GM06990 (cell line): ENCODE measurements at regions not wholly inside any gene's neighbourhood (a gene's known extent, or its start where the extent isn't known, plus 50 kb on each side); places are given as distances from the start of the nearest gene placed in this dataset.

Experiments used
- DNase-seq: peaks from one replicate; pipeline ENCODE4 v3.0.0-alpha.2; 2011; ENCODE audit not compliant: insufficient read length; ENCODE audit errors: extremely low read depth
- H3K27me3 ChIP-seq: replicated peaks from 2 replicates; pipeline ENCODE4 v1.6.0; 2011; ENCODE audit warnings: low read length; ENCODE audit not compliant: control insufficient read depth, insufficient read depth
- H3K36me3 ChIP-seq: 2 replicates; pipeline ENCODE4 v1.5.1; 2011; ENCODE audit warnings: low read length; ENCODE audit not compliant: control insufficient read depth, insufficient read depth
- H3K4me3 ChIP-seq: replicated peaks from 2 replicates; pipeline ENCODE4 v1.5.1; 2011; ENCODE audit warnings: low read depth, mild to moderate bottlenecking, control low read depth, low read length
- CTCF ChIP-seq: IDR thresholded peaks from 2 replicates; pipeline ENCODE4 v1.5.1; 2011; ENCODE audit warnings: low read length, control low read depth, mild to moderate bottlenecking, inconsistent platforms; ENCODE audit not compliant: insufficient read depth, poor library complexity, severe bottlenecking

DNA sequence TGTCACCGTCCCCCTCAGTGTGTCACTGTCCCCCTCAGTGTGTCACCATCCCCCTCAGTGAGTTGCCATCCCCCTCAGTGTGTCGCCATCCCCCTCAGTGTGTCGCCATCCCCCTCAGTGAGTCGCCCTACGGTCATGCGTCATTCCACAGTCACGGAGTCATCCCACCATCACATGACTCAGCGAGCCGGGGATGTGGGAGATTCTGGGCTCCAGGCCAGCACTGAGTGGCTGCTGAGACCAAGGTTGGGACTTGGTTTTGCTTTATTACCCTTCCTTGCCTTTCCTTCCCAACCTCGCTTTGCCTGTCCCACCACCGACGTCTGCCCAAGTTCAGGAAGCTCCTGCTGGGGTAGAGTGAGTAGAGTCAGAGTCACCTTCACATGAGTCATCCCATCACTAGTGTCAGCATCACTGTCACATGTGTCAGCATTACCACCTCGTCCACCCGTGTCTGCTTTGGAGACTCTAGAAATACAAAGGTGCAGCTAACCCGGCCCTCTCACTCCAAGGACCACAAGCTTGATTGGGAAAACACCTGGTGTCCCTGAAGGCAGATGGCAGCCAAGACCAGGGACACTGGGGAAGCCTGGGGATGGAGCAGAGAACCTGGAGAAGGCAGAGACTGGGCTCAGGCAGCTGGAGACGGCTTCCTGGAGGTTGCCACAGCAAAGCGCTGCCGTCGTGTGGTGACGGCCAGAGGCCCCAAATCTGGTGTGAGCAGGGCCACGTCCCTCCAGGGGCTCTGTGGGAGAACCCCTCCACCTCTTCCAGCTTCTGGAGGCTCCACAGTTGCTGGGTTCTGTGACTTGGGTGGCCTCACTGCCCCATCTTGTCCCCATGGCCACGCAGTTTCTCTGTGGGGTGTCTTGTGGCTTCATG lies 485.2 kb upstream of the SALL3 start:
- TF ChIP-seq CTCF: no peak
- Histone ChIP-seq H3K27me3 (no peaks in the 10 kb centered on the region), H3K36me3 (no peaks in the 10 kb centered on the region), H3K4me3 (no peak overlapping the region)
- no peak for DNase-seq

GRCh38 chr18:78495550-78495949 lies 484.1 kb upstream of the SALL3 start:
- Histone ChIP-seq H3K36me3 (no peaks in the 10 kb centered on the region), H3K4me3 (no peak overlapping the region), H3K27me3 (no peaks in the 10 kb centered on the region)
- DNase-seq: no peak
- no peak for TF ChIP-seq CTCF

- no peak overlapping the region for H3K4me3 ChIP-seq
- no peak for TF ChIP-seq CTCF
- no peaks in the 10 kb centered on the region for H3K27me3 ChIP-seq
- DNase-seq: no peak
- no peaks in the 10 kb centered on the region for H3K36me3 ChIP-seq
Measured at GRCh38 chr18:78496079-78496478, 483.5 kb upstream of the SALL3 start.

DNA sequence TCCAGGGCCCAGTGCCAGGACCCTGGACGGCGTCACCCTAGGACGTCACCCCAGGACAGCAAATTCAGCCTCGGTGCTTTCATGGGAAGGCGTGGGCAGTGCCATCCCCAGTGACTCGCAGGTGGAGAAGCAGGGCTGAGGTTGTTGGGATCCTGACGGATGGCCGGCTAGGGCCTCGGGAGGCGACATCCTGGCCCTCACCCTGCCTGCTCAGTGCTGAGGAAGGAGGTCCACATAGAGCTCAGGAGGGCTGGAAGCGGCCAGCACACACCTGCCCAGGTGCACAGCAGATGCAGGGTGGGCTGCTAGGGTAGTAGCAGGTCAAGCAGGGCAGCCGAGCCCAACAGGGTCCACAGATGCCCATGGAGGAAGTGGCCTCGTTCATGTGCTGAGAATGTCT lies 482.0 kb upstream of the SALL3 start:
- Histone ChIP-seq H3K4me3 (no peak overlapping the region), H3K27me3 (no peaks in the 10 kb centered on the region), H3K36me3 (no peaks in the 10 kb centered on the region)
- no peak for DNase-seq
- no peak for TF ChIP-seq CTCF

- no peak overlapping the region for H3K4me3 ChIP-seq
- TF ChIP-seq CTCF: no peak
- no peaks in the 10 kb centered on the region for H3K27me3 ChIP-seq
- no peaks in the 10 kb centered on the region for H3K36me3 ChIP-seq
- no peak for DNase-seq
Measured at GRCh38 chr18:78499586-78499985, 480.0 kb upstream of the SALL3 start.
